Stimulated activated naive CD8-positive, alpha-beta T cell treated with anti-CD3 and anti-CD28 coated beads, Interleukin-15, amount 100 ng/mL, for 72 hours (primary cell): ENCODE measurements at regions not wholly inside any gene's neighbourhood (a gene's known extent, or its start where the extent isn't known, plus 50 kb on each side); places are given as distances from the start of the nearest gene placed in this dataset.
A peak's percentile ranks its signal among the peaks of the same experiment; 100 is the strongest.

Experiments
- ATAC-seq: fragments of 150-1000 bp; cut with Tn5 transposase; 2 replicates; pipeline ENCODE4 v1.10.0; 2021; ENCODE audit warnings: mild to moderate bottlenecking, moderate library complexity
- DNase-seq, 2 donors: peaks; one replicate each; pipeline ENCODE4 v3.0.0; 2021 to 2022
- H3K27ac Mint-ChIP-seq, 2 donors: one replicate each; pipeline ENCODE4 v1.8.0; 2022; ENCODE audit warnings: mild to moderate bottlenecking in 2 of 2, mixed read lengths in 2 of 2, moderate library complexity in 2 of 2
- H3K27me3 Mint-ChIP-seq: one replicate; pipeline ENCODE4 v1.8.0; 2022; ENCODE audit warnings: mixed read lengths
- H3K4me1 Mint-ChIP-seq: one replicate; pipeline ENCODE4 v1.8.0; 2022; ENCODE audit warnings: mild to moderate bottlenecking, mixed read lengths
- H3K4me3 Mint-ChIP-seq, 2 donors: one replicate each; pipeline ENCODE4 v1.8.0; 2022; ENCODE audit warnings: mild to moderate bottlenecking in 2 of 2, mixed read lengths in 2 of 2, moderate library complexity in 1 of 2
- H3K9me3 Mint-ChIP-seq, 2 donors: one replicate each; pipeline ENCODE4 v1.8.0; 2022; ENCODE audit warnings: mixed read lengths in 2 of 2

GRCh38 chr10:6737080-6737641 is 157.1 kb upstream of the PRKCQ start:
- ATAC-seq, result no peak
- H3K9me3 Mint-ChIP-seq, result no peaks in the 10 kb centered on the region

GRCh38 chr10:6734286-6734685 is 154.2 kb upstream of the PRKCQ start:
- Mint-ChIP-seq H3K4me1 (peaks cover 7% of the 10 kb centered on the region), H3K4me3 (no peak overlapping the region), H3K9me3 (no peaks in the 10 kb centered on the region), H3K27me3 (peaks cover 71% of the 10 kb centered on the region), H3K27ac (no peak overlapping the region)
- ATAC-seq (no peak), DNase-seq (no peak)

More at GRCh38 chr10:6737080-6737641, 157.1 kb upstream of the PRKCQ start:
- Mint-ChIP-seq H3K4me1 (peaks cover 11% of the 10 kb centered on the region), H3K27me3 (peaks cover 52% of the 10 kb centered on the region), H3K4me3 (no peak overlapping the region), H3K27ac (no peak overlapping the region)
- no peak for DNase-seq

GRCh38 chr10:6729861-6730344 is 149.8 kb upstream of the PRKCQ start:
- no peak overlapping the region for H3K27ac Mint-ChIP-seq
- ATAC-seq (no peak), DNase-seq (no peak)
- peaks cover 75% of the 10 kb centered on the region for H3K27me3 Mint-ChIP-seq
- no peak overlapping the region for H3K4me3 Mint-ChIP-seq
- H3K9me3 Mint-ChIP-seq, result no peaks in the 10 kb centered on the region
- no peaks in the 10 kb centered on the region for H3K4me1 Mint-ChIP-seq

- peaks cover 80% of the 10 kb centered on the region for H3K27me3 Mint-ChIP-seq
- DNase-seq (no peak), ATAC-seq (no peak)
- H3K27ac Mint-ChIP-seq, result no peak overlapping the region
- no peaks in the 10 kb centered on the region for H3K9me3 Mint-ChIP-seq
- no peaks in the 10 kb centered on the region for H3K4me1 Mint-ChIP-seq
- H3K4me3 Mint-ChIP-seq, result no peak overlapping the region
These were observed 149.1 kb upstream of the PRKCQ start for GRCh38 chr10:6729071-6729774.

GRCh38 chr10:6726924-6727323 is 146.8 kb upstream of the PRKCQ start:
- H3K4me3 Mint-ChIP-seq, result no peak overlapping the region
- no peaks in the 10 kb centered on the region for H3K9me3 Mint-ChIP-seq
- peaks cover 10% of the 10 kb centered on the region for H3K4me1 Mint-ChIP-seq
- DNase-seq (no peak), ATAC-seq (no peak)
- H3K27me3 Mint-ChIP-seq, result peaks cover 68% of the 10 kb centered on the region
- H3K27ac Mint-ChIP-seq, result no peak overlapping the region

- H3K27me3 Mint-ChIP-seq, result peaks cover 65% of the 10 kb centered on the region
These were observed 142.5 kb upstream of the PRKCQ start for GRCh38 chr10:6722616-6723004.

GRCh38 chr10:6721964-6722615 is 142.0 kb upstream of the PRKCQ start:
- peaks cover 59% of the 10 kb centered on the region for H3K27me3 Mint-ChIP-seq
- H3K27ac Mint-ChIP-seq, result no peak overlapping the region
- no peak for ATAC-seq

More at GRCh38 chr10:6722616-6723004, 142.5 kb upstream of the PRKCQ start:
- Mint-ChIP-seq H3K27ac (no peak overlapping the region), H3K9me3 (no peaks in the 10 kb centered on the region), H3K4me1 (peaks cover 10% of the 10 kb centered on the region), H3K4me3 (no peak overlapping the region)
- no peak for ATAC-seq
- DNase-seq, result no peak

GRCh38 chr10:6721480-6721879 is 141.4 kb upstream of the PRKCQ start:
- no peak for DNase-seq
- Mint-ChIP-seq H3K27me3 (peaks cover 54% of the 10 kb centered on the region), H3K9me3 (no peaks in the 10 kb centered on the region), H3K4me1 (peaks cover 10% of the 10 kb centered on the region), H3K4me3 (no peak overlapping the region), H3K27ac (no peak overlapping the region)
- no peak for ATAC-seq

More at GRCh38 chr10:6721964-6722615, 142.0 kb upstream of the PRKCQ start:
- Mint-ChIP-seq H3K4me1 (peaks cover 10% of the 10 kb centered on the region), H3K9me3 (no peaks in the 10 kb centered on the region), H3K4me3 (no peak overlapping the region)
- no peak for DNase-seq

- H3K27me3 Mint-ChIP-seq, result peaks cover 51% of the 10 kb centered on the region
- no peak for DNase-seq
- H3K27ac Mint-ChIP-seq, result no peak overlapping the region
- no peaks in the 10 kb centered on the region for H3K9me3 Mint-ChIP-seq
- peaks cover 10% of the 10 kb centered on the region for H3K4me1 Mint-ChIP-seq
- no peak for ATAC-seq
- no peak overlapping the region for H3K4me3 Mint-ChIP-seq
These were observed 139.5 kb upstream of the PRKCQ start for GRCh38 chr10:6719561-6719960.

- no peak for ATAC-seq
- Mint-ChIP-seq H3K27me3 (peaks cover 43% of the 10 kb centered on the region), H3K4me3 (no peak overlapping the region), H3K4me1 (peaks cover 10% of the 10 kb centered on the region), H3K9me3 (no peaks in the 10 kb centered on the region), H3K27ac (no peak overlapping the region)
- DNase-seq, result no peak
These were observed 138.5 kb upstream of the PRKCQ start for GRCh38 chr10:6718550-6718949.

- H3K27ac Mint-ChIP-seq, result no peak overlapping the region
- H3K27me3 Mint-ChIP-seq, result peaks cover 37% of the 10 kb centered on the region
These were observed 136.4 kb upstream of the PRKCQ start for GRCh38 chr10:6716516-6716915.

GRCh38 chr10:6713716-6714115 is 133.6 kb upstream of the PRKCQ start:
- H3K9me3 Mint-ChIP-seq, result no peaks in the 10 kb centered on the region
- no peak overlapping the region for H3K27ac Mint-ChIP-seq
- no peak for ATAC-seq
- no peak overlapping the region for H3K4me3 Mint-ChIP-seq
- DNase-seq, result no peak
- H3K4me1 Mint-ChIP-seq, result no peaks in the 10 kb centered on the region
- H3K27me3 Mint-ChIP-seq, result peaks cover 38% of the 10 kb centered on the region

More at GRCh38 chr10:6716516-6716915, 136.4 kb upstream of the PRKCQ start:
- Mint-ChIP-seq H3K9me3 (no peaks in the 10 kb centered on the region), H3K4me1 (no peaks in the 10 kb centered on the region), H3K4me3 (no peak overlapping the region)
- no peak for ATAC-seq
- no peak for DNase-seq

- H3K4me1 Mint-ChIP-seq, result no peaks in the 10 kb centered on the region
- H3K9me3 Mint-ChIP-seq, result no peaks in the 10 kb centered on the region
- ATAC-seq (no peak), DNase-seq (no peak)
- no peak overlapping the region for H3K27ac Mint-ChIP-seq
- peaks cover 32% of the 10 kb centered on the region for H3K27me3 Mint-ChIP-seq
- no peak overlapping the region for H3K4me3 Mint-ChIP-seq
These were observed 133.0 kb upstream of the PRKCQ start for GRCh38 chr10:6713120-6713519.

- DNase-seq (no peak), ATAC-seq (peak; percentile 37)
- H3K27ac Mint-ChIP-seq, result peak overlapping the region in 1 of 2 donors; percentile 36
- no peaks in the 10 kb centered on the region for H3K4me1 Mint-ChIP-seq
- no peaks in the 10 kb centered on the region for H3K9me3 Mint-ChIP-seq
- H3K27me3 Mint-ChIP-seq, result peaks cover 36% of the 10 kb centered on the region
- H3K4me3 Mint-ChIP-seq, result no peak overlapping the region
These were observed 131.8 kb upstream of the PRKCQ start for GRCh38 chr10:6711881-6712280.

GRCh38 chr10:6711408-6711841 is 131.3 kb upstream of the PRKCQ start:
- no peaks in the 10 kb centered on the region for H3K4me1 Mint-ChIP-seq
- no peak overlapping the region for H3K4me3 Mint-ChIP-seq
- peak overlapping the region in 1 of 2 donors; percentile 36 for H3K27ac Mint-ChIP-seq
- ATAC-seq (no peak), DNase-seq (no peak)
- H3K9me3 Mint-ChIP-seq, result no peaks in the 10 kb centered on the region
- peaks cover 36% of the 10 kb centered on the region for H3K27me3 Mint-ChIP-seq

GRCh38 chr10:6707352-6707751 is 127.3 kb upstream of the PRKCQ start:
- Mint-ChIP-seq H3K4me3 (no peak overlapping the region), H3K9me3 (no peaks in the 10 kb centered on the region), H3K27me3 (peaks cover 36% of the 10 kb centered on the region), H3K27ac (no peak overlapping the region), H3K4me1 (no peaks in the 10 kb centered on the region)
- no peak for DNase-seq
- no peak for ATAC-seq
